GM18867 (cell line): ENCODE measurements at regions not wholly inside any gene's neighbourhood (a gene's known extent, or its start where the extent isn't known, plus 50 kb on each side); places are given as distances from the start of the nearest gene placed in this dataset.

Experiments
- ATAC-seq: cut with Tn5 transposase; IDR thresholded peaks from one replicate; pipeline ENCODE4 v1.9.1; 2021; ENCODE audit warnings: mild to moderate bottlenecking, moderate library complexity; ENCODE audit not compliant: unreplicated experiment

DNA sequence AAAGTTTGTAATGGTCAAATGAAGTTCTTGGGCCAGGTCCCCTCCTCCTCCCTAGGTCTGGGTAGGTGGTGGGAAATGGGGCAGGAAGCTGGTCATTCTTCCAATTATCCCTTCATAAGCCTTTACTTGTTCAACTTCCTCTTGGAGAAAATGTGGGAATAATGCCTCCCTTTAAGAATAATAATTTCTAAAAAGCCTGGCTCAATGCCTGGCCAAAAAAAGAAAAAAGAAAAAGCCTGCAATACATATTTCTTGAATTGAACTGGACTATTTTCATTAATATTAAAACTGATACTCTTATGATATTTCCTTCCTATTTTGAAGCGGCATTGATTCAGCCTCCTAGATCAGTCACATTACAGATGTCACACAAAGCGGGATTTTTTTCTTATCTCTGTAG, 600.9 kb downstream of the CCDC171 start:
- no peak for ATAC-seq

DNA sequence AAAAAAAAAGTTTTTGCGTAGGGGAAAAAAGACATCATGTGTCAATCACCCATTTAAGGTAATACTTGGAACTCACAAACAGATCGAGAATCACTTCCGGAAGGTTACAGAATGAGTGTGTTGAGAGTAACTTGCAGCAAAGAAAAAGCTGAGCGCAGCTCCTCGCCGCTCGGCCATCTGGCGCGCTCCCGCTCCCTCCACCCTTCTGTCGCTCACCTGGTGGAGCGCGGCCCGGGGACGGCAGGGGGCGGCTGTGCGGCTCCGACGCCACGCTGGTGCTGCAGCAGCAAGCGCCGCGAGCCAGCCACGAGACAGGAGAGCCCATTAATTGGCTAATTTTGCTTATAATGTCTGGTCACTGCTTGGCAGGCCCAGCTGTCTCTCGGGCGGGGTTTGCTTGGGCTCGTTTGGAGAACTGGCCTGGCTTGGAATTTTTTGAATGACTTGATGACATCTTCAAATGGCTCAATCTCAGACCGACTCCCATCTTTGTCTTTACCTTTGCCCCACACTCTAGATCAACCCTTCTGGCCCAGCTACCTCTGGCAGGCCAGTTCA, 601.8 kb downstream of the CCDC171 start:
- ATAC-seq = peak; percentile 91

DNA sequence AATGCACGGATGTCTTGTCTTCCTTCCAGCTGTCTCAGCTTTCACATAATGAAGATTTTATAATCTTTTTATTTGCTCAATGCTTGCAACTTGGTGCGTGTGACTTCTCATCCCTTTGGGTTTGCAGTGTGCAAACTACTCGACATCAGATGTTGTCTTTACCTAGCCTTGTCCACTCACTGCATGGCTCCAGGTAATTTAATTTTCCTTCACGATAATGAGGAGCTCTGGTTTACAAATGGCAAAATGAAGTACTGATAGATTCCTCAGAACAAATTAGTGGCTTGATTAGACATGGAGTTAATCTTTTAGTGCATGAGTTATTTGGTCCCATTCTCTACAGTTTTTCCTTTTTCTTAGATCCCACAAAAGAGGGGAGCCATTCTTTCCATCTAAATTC, 603.0 kb downstream of the CCDC171 start:
- no peak for ATAC-seq

DNA sequence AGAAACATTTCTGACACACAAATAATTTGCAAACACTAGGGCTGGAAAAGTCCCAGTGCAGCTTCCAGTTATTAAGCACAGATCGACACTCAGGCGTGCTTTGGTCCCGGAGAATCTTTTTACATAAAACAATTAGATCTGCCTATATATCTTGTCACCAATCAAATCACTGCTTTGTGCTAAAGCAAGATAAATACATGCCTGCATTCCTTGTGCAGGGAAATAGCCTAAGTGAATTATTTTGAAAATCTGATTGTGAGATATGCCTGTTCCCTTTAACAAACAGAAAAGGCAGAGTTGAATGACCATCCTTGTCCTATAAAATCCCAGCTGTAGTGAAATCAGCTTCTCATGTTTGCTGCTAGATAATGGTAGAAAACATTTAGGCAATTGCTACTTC, 604.4 kb downstream of the CCDC171 start:
- ATAC-seq = no peak

DNA sequence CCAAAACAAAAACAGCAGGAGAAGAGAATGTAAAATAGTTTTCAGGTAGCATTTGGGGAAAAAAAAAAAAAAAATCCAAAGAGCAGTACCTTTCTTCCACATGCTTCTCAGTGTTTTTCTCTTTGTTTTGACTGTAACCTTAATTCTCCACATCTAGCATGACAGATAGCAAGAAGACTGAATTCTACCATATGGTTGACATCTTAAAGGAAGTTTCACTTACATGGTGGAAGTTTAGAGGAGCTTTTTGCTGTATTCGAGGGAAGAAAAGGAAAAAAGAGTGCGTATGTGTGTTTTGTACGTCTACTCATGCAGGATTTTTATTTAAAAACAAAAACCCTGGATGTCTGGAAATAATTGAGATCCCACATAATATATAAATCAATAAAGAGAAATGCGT, 604.8 kb downstream of the CCDC171 start:
- ATAC-seq = no peak

DNA sequence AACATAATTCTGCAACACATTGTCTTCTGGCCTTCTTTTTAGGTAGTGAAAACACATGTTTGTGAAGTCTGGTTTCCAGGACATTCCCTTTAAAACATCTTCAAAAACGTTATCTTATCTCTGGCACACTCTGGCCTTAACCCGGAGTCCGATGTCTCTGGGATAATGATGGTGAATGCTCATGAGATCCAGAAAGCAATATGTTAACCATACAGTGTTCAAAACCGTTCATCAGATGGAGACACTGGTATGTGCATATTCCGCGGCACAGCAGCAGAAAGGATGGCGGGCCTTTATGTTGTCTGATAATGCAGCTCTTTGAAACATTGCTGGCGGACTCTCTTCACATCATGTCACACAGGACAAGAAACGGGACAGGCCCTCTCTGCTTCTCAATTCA, 605.2 kb downstream of the CCDC171 start:
- ATAC-seq = no peak

DNA sequence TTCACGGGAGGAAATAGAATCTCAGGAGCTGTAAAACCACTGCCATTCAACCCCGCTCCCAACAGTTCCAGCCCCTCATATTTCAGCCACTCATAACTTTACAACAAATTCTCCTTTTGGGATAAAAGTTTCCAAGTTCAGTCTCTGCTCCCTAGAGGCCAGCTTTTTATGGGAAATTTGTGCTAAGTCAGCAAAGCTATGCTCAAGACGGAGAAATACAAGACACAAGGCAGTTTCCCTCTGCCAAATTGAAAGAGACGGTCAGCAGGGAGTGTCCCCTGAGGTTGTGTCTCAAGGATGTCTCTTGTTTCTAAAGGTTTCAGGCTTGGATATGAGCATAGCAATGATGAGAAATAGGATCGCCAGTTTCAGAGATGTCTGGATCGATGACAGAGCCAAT, 608.6 kb downstream of the CCDC171 start:
- ATAC-seq = no peak

DNA sequence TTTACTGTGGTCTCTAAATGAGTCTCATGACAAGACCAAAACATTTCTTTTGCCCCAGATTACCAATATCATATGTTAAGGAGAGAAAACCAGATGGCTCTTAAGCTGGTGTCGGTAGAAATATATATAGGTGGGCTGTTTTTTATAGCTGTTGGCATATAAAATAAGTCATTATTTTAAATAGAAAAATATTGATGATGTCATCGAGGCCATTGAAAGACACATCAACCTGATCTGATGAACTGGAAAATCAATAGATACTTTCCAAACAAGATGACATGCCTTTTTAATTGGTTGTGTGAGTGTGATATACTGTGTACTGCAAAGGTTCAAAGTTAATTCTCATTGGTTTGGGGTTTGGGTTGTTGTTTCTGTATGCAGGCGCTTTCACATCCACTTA, 617.3 kb downstream of the CCDC171 start:
- ATAC-seq = no peak

DNA sequence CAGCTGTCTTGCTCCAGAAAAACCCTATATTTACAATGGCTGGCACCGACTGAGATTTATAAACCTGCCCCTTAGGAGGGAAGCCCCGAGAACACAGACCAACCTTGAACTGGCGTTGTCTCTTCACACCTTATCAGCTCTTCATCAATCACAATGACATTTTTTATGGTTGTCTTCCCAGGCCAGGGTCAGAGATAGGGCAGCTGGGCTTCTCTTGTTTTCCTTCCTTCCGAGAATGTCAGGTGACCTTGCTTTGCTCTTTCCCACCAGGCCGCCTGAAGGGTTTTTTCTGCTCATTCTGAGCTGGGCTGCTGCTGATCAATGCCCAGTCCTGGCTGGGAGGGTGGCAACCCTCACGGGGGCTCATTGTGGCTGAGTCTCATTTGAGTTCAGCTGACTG, 619.1 kb downstream of the CCDC171 start:
- no peak for ATAC-seq

DNA sequence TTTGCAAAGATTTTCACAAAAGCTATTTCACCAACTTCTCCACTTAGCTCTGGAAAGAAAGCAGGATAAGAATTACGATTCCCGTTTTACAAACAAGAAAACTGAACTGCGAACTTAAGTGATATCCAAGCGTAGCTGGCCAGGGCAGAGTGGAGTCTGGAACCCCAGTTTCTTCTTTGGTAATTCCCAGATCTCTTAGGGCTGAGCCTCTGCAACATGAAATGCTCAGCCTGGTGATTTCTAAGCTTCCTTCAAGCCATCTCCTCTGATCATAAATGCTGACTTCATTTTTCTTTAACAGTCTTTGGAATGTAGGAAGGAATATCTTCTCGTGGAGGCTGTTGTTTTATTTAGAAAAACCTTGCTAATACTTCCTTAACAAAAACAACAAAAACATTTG, 620.0 kb downstream of the CCDC171 start:
- no peak for ATAC-seq

DNA sequence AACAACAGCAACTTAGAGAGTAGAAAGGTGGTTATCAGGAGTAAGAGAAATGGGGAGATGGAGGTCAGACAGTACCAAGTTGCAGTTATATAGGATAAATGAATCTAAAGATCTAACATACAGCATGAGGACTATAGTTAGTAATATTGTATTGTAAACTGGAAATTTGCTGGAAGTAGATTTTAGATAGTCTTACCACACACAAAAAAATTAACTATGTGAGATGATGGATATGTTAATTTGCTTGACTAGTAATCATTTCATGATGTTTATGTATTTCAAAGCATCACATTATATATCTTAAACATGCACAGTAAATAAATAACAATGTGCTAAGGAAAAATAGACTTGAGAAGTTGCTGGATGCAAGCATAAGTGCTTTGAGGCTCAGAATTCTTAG, 622.1 kb downstream of the CCDC171 start:
- no peak for ATAC-seq

DNA sequence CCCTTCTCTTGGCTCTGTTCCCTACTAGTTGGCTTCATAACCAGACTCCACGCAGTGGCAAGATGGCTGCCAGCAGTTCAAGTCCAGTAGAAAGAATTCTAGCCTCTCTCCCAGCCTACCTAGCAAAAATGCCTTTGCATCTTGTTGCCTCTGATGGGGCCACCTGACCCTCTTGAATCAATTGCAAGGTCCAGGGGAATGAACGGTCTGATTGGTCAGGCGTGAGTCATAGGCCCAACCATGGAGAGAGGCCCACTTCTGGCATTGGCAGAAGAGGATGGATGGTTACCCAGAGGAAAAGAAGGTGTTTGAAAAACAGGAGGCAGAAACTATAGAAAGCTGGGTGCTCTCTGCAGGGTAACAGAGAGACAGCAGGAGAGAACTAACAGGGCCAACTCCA, 622.6 kb downstream of the CCDC171 start:
- ATAC-seq = no peak

DNA sequence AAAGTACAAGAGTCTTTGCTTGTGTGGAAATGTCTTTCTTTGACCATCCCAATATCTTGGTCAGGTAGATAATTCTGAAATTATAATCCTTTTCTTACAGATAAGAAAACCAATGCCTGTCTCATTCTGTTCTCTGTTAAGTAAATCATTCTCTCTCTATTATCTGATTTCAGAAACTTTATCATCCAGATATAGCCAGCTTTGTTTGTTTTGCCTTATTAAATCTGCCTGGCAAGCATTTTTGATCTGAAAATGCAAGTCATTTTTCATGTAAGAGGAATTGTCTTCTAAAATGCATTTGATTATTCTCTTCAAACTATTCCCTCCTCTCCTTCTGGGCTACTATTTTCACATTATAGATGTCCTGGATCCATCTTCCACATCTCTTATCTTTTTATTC, 625.5 kb downstream of the CCDC171 start:
- no peak for ATAC-seq

DNA sequence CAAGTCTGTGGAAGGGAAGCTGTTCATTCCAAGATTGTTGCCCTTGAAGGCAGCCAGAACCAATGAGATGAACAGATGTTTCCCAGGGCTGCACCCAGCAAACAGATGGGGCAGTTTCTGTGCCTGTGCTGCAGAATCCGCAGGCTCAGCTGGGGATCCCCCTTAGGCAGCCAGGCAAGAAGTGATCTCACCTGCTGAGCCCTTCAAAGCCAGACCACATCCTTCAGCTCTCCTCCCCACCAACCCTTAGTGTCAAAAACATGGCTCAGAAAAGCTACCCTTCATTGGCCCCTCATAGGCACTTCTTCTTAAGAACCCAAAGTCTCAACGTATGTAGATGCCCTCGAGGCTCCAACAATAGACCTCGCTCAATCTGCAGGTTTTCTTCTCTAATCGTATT, 626.7 kb downstream of the CCDC171 start:
- ATAC-seq = peak; percentile 95

DNA sequence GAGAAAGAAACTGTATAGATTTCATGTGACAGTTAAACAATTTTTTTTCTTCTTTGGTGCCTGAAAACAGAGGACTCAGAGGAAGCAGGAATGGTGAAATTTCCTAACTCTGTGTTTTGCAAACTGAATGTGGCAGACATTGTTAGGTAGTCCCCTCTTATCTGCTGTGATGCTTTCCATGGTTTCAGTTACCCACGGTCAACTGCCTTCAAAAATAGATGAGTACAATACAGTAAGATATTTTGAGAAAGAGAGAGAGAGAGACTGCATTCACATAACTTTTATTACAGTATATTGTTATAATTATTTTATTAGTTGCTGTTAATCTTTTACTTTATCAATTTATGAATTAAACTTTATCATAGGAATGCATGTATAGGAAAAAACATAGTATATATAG, 627.2 kb downstream of the CCDC171 start:
- no peak for ATAC-seq

DNA sequence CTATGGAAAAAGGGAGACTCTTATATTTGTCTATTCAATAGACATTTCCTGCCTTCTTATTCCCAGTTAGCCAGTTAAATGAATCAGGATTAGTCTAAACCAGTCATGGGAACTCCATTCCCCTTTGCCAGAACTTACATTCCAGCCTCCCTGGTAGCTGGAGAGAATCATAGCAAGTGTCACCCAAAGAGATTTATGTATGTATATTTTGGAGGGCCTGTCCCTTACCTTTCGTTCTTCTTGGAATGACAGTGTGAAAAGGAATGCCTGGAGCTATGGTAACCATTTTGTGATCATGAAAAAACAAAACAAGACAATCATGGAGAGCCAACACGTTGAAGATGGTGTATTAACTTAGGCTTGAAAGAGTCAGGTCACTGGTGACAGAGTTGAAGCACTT, 627.7 kb downstream of the CCDC171 start:
- no peak for ATAC-seq

DNA sequence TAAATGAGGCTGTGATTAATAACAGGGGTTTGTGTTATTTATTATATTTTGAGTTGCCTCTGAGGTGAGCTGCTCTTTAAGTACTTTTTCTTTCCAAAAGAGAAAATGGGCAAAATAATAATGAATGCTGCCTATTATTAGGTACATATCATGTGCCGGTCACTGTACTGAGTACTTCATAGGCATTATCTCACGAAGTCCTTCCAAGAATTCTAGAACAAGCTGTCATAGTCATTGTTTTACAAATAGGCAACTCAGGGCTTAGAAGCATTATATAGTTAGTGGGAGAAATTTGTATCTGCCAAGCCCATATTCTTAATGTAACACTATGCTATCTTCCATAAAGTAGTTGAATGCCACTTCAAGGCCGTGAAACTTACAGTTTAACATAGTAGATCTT, 628.7 kb downstream of the CCDC171 start:
- no peak for ATAC-seq

DNA sequence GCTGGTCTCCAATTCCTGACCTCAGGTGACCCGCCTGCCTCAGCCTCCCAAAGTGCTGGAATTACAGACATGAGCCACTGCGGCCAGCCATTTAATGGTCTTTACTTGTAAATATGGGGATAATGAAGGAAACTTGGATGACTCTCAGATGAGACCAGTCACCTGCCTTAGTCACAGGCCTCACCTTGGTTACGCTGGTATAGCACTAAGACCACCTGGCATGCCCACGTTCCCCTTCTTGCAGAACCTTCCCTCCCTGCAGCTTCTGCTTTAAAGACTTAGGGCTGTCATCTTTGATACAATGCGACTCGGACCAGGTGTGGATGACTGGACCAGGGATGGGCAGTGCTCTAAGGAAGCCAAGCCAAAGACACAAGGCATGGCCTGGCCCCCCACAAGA, 629.9 kb downstream of the CCDC171 start:
- ATAC-seq = no peak

DNA sequence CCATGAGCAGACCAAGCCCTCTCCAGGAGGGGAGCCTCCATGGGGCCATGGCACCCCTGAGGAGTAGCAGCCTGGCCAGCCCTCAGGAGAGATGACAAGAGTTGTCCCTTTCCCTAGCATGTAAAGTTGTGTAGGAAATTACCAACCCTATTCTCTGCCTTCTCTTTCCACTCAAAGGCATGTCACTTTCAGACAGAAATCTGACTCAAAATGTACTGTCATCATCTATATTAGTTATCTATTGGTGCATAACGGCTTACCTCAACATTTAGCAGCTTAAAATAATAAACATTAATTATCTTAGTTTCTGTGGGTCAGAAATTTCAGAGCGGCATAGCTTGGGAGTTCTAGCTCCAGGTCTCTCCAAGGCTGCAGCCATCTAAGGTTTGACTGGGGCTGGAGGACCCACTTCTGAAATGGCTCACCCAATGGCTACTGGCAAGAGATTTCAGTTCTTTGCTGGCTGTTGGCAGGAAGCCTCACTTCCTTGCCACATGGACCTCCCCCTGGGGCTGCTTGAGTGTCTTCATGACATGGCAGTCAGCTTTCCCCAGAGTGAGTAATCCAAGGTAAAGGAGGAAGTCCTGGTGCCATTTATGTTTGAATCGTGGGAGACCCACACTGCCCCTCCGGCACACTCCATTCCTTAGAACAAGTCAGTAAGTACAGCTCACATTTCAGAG, 632.3 kb downstream of the CCDC171 start:
- no peak for ATAC-seq

DNA sequence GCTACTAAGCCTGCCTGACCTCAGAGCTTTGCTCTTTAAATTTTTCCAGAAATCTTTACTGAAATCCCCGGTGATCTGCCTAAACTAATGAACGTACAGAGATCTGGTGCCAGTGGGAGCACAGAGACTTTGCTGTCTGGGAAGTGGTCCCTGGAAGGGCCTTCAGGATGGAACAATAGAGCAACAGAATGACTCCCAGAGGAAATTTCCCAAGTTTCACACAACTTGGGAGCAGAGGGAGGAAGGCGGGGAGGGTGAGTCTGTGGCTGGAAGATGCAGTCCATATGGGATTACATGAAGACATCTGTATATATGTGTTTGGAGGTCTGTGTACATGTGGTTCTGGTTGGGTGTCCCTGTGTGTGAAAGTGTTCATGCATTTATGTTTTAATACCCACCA, 638.3 kb downstream of the CCDC171 start:
- ATAC-seq = no peak

DNA sequence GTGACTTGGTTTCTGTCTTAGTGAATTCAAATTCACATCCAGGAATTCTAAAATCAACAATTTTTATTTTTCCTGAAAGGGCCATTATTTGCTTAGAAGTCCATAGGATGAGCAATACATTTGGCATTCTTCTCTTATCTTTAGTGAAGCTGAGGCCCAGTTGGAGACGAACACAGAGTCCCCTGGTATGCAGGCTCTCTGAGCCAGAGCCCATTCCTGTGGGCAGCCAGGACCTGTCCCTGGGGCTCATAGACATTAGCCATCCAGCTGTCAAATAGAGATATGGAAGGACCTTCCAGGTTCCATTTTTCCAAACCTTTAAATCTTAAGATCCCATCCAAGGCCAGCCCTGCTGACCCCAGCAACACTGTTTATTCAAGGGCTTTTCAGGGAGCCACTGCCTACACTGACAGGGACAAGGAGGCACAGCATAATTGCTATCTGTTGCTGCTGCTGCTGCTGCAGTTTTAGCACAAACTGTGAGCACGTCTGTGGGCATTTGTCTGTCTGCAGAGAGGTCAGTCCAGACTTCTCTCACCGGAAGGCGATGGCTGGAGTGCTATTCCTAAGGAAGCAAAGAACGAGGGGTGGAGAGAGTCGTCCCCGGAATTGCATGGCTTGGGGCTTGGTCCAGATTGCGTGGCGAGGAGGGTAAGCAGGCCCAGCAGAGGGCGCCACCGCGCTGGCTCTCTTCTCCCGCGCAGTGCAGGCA, 639.0 kb downstream of the CCDC171 start:
- peak; percentile 85 for ATAC-seq

DNA sequence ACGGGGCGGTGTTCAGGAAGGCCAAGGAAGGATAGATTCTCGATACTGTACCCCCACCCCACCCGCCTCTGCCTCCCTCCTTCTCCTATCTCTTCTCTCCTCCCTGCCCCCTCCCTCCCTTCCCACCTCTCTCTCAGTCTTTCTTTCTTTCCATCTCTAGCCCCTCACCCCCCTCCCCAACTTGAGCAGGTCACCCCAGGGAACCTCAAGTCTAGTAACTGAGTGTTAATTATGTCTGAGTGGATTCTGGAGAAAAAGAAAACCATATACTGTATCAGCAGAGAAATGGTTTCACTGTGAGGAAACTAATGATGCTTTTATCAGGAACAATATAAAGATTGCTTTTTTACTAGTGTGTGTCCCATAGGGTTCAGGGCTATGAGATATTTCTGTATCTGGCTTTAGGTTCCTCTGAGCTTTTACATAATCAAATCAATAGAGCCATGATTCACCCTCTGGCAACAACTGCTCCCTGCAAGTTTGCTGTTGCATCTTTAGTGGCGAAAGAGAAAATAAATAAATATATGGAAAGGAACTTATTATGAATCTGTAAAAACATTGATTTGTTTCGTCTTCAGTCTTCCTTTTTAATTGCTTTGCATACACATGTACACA, 639.7 kb downstream of the CCDC171 start:
- no peak for ATAC-seq
